G401.6 (cell line): ENCODE measurements at regions not wholly inside any gene's neighbourhood (a gene's known extent, or its start where the extent isn't known, plus 50 kb on each side); places are given as distances from the start of the nearest gene placed in this dataset.

Experiments used
- FAIRE-seq: peaks from 2 replicates; lab custom pipeline; 2012; peaks lifted over from hg19 to GRCh38; lab: Jason Lieb, UNC

DNA sequence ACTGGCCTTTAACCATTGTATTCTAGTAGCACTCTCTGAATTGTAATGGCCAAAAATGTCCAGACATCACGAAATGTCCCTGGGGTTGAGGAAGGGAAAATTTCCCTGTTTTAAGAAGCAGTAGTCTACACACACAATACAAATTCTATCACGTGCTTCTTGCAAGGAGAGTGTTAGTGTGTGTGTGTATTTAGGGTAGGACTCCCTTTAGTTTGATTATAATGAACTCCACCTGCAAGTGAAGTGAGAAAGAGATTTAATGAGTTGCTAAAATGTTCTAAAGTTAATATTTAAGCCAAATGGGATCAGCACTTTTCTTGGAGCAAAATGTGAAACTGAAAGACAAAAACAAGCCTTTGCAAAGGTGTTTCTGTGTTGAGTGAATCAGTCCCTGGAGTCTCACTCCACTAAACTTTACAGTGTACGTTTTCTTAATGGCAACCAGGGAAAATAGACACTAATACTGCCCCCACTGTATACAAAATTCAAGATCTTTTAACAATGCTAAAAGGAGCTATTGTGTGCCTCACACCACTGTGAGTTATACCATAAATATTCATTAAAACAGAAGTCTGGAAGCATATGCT lies 590.3 kb upstream of the TENM4 start:
- FAIRE-seq = no peak

DNA sequence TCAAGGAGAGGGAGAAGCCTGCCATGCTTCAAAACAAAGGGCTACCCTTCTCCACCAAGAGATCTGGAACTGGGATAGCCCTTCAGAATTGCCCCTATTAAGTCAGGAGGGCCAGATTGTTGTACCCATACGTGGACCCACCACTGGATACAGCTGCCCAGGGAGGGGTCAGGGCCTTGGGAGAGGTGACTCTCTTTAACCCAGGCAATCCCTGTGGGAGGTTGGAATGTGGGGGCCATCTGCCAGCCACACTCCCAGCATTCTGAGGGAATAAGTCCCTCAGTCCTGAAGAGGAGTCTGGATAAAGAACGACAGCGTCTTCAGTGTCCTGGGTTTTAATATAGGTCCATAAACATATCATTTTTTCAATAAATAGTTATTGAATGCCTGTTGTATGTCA lies 588.2 kb upstream of the TENM4 start:
- no peak for FAIRE-seq

DNA sequence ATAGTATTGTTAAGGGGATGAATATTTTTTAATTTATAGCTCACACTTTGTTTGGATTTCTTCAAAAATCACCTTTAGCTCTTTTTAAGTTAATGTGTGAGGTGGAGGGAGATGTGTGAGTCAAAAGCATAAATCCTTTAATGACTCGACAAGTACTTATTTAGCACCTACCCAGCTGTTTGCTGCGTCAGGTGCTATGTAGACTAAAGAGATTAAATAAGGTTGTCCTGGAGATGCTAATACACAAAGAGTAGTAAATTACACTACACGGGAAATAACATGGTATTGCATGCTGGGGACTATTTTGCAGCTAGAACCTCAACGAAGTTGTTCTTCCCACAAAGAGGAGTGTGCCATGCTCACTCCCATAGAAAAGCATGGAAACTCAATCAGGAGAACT lies 583.3 kb upstream of the TENM4 start:
- no peak for FAIRE-seq

DNA sequence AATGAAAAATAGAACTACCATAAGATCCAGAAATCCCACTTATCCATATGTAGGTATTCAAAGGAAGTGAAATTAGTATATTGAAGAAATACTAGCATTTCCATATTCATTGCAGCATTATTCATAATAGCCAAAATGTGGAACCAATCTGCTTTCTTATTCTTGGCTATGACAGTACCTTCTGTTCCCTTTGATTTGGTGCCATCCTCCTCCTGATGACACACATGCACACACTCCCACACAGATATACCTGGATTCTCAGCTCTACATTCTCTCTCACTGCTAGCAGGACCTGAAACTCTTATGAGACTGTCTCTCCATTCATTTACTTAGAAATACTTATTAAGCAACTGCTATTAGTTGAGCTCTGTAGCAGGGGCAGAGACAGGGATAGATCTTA lies 582.6 kb upstream of the TENM4 start:
- no peak for FAIRE-seq

DNA sequence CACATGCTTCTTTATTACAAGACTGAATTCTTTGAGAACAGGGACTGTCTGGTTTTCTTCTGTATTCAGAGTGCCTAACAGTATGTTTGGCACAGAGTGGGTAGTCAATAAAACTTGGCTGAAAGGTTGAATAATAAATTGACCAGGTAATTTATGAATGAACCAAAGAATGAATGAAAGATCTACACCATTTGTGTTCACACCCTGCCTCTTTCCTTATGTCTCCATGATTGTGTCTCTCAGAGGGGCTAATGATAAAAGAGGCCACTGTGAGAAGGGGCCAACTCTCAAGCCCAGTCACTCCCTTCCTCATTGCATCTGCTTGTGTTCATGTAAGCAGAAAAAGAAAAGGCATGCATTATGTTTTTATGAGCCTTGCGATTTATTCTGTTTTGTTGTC lies 569.7 kb upstream of the TENM4 start:
- FAIRE-seq = no peak

DNA sequence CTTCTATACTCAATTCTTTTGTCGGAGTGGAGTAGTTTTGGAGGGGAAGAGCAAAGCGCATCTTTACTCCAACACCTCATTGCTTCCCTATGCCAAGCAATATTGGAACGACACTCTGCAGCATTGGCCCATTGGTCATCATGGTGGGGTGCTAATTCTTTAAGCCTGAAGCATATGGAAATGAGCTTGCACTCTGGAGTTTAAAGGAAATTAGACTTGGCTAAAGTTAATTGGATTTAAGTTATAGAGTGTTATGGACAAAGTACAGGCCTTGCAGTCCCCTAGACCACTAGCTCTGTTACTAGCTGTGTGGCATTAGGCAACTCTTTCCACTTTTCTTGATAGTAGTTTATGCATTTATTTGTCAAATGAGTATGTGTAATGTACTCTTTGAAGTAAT lies 568.3 kb upstream of the TENM4 start:
- FAIRE-seq = no peak

DNA sequence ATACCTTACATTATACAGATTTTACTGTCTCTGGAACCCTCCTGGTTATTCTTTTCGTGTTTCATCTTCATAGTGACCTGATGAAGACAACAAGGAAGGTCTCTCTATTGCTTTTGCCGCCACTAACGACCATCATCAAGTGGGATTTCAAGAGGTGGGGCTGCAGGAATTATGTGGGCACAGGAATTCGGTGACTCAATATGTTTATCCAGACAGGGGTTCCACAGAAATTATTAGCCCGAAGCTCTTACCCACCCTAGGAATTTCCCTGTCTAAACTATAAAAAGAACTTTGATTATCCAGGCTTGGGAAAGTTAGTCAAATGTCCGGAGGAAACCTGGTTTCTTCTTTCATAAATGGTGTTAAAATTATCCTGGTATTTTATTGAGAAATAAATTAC lies 566.8 kb upstream of the TENM4 start:
- no peak for FAIRE-seq

DNA sequence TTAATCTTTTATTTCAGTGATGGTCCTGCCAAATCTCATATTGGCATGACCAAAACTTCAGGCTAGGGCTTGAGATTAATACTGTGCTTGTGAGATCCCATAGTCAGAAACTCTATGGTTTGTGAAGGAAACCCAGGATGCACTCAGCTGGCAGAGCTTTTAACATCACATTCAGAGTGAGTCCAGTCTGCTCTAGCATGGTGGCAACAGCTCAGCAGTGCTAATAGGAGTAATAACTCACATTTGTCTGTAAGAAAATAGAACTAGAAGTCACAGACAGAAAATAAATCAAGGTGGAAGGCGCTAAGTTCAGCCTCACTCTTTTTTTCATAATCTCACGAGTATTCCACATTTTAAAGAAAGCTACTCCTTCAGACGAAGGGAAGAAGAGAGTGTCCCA lies 549.3 kb upstream of the TENM4 start:
- no peak for FAIRE-seq

DNA sequence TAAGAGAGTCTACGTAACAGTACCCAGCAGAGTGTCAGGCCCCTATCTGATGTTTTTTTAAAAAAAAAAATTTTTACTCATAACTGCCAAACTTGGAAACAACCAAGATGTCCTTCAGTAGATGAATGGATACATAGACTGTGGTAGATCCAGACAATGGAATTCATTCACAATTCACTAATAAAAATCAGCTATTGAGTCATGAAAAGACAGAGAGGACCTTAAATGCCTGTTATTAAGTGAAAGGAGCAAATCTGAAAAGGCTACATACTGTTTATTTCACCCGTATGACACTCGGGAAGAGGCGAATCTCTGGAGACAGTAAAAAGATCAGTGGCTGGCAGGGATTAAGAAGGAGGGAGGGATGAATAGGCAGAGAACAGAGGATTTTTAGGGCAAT lies 541.4 kb upstream of the TENM4 start:
- FAIRE-seq = no peak

DNA sequence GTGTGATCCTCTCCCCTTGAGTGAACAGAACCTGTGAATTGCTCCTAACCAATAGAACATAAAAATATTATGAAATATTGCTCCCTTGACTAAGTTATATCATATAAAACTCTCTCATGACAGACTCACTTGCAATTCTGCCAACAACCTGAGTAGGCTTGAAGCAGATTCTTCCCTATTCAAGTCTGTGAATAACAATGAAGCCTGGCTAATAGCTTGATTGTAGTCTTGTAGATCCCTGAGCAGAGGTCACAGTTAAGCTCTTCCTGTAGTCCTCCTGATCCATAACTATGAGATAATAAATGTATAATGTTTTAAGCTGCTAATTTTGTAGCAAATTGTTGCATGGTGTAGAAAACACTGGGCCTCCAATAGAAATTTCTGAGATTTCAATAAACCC lies 540.1 kb upstream of the TENM4 start:
- no peak for FAIRE-seq

DNA sequence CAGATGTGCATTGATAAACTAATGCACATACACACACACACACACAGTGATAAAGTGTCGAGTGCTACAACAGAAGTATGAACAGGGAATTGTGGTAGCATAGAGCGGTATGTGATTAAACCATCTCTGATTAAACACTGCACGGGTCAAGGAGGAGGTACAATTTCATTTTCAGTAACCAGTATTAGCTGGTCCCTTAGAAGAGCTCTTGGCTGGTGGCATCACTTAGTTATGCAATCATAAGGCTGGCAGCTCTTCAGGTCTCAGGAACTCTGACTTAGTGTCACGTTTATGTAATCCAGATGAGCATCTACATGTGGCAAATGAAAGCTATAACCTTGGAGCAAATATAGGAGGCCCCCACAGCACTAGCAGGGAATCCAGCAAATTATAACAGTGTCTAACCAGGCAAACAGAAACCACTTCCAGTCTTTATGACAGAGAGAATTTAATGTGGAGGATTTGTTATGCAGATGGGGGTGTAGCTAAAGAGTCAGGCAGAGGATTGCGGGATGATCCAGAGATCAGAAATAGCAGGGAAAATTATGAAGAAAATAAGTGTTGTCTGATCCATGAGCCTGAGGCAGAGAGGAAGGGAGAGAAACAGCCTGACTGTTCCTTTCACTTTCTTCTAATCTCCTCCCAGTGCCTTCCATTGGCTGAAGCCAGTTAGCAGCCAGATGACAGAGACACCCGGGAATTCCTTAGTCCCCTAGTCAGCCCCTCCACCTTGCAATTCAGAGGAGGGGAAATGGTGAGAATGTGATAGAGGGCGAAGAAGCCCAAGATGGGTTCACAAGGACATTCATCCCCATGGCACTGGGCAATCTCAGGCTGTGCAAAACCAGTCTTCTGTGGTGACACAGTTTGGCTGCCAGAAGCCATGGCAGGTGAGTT lies 533.1 kb upstream of the TENM4 start:
- no peak for FAIRE-seq

DNA sequence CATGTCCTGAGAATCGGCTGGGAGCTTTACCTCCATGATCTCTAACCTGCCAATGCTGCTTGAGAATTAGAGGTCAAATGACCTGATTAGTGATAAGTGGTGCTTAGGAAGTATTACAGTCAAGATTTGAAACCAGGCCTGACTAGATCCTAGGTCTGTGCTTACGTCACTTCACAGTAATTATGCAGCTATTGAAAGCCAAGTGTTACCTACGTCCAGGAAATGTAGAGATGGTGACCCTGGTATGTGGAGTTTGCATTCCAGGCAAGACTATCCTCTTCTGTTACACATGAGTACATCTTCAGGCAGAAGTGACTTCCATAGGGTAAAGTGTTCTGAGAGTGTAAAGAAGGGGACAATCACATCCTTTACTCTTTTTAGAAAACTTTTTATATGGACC lies 530.4 kb upstream of the TENM4 start:
- FAIRE-seq = no peak

DNA sequence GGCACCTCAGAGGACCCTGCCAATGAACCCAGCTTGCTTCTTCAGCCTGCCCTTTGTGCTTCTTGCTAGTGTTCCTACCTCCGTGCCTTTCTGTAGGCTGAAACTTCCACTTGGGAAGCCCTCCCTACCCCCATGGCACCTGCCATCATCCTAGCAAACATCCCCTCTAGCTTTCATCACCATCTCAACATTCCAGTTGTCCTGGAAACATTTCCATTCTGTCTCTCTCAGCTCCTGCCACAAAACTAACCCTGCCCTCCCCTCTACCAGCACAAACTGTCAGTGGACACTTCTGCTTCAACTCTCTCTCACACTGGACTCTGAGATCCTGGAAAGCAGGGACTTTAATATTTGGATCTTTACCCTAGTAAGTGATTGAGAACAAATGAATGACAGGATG lies 525.8 kb upstream of the TENM4 start:
- no peak for FAIRE-seq

DNA sequence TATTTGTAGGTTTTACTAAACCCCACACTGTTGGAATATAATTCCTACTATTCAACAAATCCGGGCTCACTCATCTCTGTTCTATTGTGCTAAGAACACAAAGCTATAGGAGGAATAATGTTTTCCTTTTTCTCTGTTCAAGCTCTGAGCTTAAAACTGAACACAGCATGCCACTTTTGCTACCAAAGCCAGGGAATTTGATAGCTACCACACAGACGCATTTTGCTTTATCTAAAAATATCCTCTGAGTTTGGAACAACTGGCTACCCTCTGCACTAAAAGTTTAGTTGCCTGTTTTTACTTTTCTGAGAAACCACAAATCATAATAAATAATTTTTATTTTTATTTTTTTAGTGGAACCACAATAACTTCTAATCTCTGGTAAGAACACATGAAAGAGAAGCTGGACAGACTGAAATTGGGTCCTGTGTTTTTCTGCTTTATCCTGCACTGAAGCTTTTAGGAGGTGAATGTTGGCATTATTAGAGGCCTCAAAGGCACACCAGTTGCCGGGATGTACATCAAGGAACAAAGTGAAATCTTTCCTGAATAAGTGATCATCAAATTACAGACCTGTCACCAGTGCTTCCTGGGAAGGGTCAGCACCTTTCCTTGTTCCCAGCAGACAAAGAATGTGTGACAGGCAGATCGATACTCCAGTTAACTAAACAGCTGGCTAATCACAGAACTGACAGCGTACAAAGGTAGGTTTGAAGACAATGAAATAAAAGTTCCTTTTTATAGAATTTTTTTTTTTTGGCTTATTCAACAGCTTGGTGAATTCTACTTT lies 523.2 kb upstream of the TENM4 start:
- FAIRE-seq = no peak

DNA sequence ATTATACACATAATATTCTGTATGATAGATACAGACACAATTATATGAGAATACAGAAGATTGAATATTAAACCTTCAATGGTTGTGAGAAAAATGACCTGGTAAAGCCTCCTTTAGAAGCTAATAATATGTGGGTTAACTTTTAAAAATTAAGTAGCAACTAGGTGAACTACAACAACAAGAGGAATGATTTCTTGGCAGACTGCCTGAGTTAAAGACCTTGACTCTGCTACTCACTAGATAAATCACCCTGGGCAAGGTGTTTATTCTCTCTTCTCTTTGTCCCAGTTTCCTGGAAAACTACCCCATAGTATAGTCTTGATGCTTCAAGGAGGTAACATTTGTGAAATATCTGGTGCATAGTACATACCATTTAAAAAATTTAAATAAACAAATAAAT lies 519.6 kb upstream of the TENM4 start:
- FAIRE-seq = no peak

DNA sequence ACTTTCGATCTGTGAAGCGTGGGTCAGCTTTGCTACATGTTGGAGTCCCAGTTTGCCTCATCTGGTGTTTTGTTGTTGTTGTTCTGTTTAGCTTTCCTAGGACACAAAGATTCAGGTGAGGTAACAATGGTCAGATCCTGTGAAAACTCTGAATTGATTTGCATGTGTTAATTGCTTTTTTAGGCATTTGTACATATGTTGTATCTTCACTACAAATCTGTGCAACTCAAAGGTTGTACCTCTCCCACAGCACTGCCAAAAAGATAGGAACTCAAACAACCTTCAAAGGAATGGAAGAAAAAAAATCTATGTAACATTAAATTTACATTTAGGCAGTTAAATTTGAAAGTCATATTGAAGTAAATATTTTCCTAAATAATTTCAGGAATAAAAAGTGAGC lies 518.5 kb upstream of the TENM4 start:
- FAIRE-seq = no peak

DNA sequence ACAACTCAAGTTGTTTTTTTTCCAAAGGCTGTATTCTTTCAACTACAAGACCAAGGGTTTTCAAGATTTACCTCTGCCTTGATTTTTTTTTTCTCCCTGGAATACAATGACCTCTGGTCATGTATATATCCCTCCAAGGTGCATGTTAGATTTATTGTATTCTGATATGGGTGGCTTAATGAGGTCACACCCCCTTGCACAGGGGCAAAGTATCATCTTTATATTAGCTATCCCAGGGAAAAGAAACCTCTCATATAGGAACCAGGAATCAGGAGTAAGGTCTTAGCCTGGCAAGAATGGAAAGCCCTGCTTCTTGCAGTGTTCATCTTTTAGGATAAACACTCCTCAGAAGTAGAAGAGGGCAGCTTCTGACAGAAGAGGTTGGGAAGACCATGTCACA lies 516.9 kb upstream of the TENM4 start:
- FAIRE-seq = no peak

DNA sequence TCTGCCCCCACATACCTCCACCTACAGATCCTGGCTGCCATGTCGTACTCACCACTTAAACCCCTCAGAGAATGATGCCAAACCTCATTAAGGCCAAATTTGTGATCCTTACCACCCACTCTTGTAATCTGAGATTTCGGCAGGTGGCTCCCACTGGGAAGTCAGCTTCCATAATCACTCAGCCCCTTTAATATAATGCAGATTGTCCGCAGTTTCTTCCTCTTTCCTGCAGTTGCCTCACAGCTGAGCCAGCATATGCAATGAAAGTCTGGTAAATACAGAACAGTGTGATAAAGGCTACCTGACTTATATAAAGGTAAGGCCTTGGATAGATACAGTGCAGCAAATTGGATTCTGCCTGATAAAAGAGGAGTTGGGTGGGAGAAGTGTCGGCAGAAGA lies 515.2 kb upstream of the TENM4 start:
- FAIRE-seq = no peak

DNA sequence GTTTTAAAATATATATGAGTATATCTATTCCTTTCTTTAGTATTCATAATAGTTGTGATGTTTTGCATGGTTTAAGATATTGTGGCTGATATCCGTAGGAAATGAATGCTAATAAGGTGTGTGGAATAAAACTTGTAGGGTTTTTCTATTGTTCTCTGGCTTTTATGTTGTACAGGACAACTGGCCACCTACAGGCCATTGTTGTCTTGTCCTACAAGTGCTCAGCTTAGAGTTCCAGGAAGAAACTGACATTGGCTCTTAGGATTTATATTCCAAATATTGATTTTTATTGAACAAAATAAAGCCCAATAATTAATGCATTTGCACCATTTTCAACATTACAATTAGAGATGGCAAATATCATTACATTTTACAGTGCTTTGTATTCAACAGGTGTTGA lies 512.8 kb upstream of the TENM4 start:
- no peak for FAIRE-seq

DNA sequence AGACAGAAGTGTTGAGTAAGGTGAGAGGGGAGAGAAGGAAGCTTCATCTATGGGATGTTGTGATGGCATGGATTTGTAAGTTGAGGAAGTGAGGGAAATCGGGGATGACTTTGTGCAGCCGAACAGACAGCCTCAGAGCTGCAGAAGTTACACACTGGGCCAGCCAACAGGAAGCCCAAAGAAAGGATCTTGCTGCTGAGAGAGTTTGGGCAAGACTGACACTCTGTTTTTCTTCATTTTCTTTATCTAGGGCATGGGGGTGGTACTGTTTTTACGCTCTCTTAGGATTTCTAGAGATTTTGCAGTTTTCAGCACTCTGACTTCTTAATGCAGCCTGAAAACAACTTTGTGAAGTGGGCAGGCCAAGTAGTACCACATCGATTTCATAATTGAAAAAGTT lies 509.9 kb upstream of the TENM4 start:
- FAIRE-seq = no peak

DNA sequence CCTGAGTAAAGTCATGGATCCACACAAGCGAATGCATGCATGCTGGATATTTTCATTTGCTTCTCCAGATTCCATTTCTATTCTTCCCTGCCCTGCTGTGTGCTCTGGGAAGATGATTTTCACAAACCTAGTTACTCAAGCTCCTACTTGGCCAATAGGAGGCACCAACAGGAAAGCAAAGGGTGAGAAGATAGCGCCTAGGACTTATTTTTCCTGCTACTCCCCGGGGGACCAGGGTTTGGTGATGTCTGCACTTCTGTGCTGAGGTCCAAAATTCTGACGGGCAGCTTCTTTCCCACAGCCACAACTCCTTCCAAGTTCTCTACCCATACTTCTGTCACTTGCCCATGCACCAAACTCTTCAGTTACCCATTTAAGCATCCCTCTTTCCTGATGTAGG lies 509.3 kb upstream of the TENM4 start:
- FAIRE-seq = no peak

DNA sequence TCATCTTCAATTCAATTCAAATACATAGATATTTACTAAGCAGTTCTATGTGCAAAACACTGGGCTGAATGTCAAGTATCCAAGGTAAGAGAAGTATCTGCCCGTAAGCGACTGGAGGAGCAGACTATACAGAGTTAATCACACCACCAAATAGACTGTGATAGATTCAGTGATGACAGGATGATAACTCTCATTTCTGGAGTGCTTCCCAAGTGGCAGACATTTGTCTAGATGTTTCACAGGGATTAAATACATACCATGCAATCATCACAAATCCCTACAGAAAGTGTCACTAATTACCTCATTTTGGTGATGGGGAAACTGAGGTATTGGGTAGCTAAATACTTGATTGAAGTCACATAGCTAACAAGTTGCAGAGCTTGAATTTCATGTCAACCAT lies 508.7 kb upstream of the TENM4 start:
- FAIRE-seq = no peak

DNA sequence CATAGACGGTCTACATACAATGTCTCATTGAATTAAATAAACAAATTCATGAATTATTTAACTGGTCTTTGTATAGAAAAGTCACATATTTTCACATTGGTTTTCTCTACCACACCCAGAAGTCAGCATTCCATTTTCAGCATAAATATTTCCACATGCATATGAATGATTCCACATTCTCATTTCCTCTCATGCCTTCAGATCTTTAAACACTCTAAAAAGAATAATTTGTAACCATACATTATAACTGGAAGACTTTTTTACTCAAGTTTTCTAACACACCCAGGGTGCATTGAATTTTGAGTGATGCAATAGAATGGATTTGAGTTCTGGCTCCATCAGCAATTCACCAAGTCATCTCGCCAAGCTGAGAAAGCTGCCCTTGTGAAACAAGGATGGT lies 501.8 kb upstream of the TENM4 start:
- no peak for FAIRE-seq

DNA sequence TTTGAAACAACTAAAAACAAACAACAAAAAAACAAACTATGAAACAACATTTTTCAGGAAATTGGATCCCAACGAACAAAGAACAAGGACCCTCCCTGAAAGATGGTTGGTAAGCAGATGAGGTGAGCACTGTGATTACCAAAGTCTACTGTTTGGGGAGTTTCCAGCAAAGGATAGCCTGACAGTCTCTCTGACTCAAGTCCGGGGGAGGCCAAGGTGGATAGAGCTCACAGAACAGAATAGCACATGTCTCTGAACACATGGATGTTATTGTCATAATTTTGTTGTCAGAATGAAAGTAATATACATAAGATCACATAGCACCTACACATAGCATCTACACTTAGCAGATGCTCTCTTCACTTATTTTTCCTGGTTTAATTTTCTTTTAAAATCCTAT lies 501.3 kb upstream of the TENM4 start:
- FAIRE-seq = no peak
